Smooth muscle cell (in vitro differentiated cells): ENCODE measurements at regions not wholly inside any gene's neighbourhood (a gene's known extent, or its start where the extent isn't known, plus 50 kb on each side); places are given as distances from the start of the nearest gene placed in this dataset.

Source experiments
- DNase-seq: peaks from one replicate; lab custom pipeline; 2025; ENCODE audit not compliant: unreplicated experiment; lab: John Stamatoyannopoulos, UW
- H2AFZ ChIP-seq: fragments of 200-600 bp; sonication (generic); 2 replicates; pipeline ENCODE4 v1.6.0; 2016; ENCODE audit warnings: antibody characterized with exemption, low read depth, mild to moderate bottlenecking
- H3F3A ChIP-seq: fragments of 200-600 bp; sonication (generic); 2 replicates; pipeline ENCODE4 v1.6.0; 2017; ENCODE audit warnings: antibody characterized with exemption, low read depth
- H3K27ac ChIP-seq: fragments of 200-600 bp; sonication (generic); 2 replicates; pipeline ENCODE4 v1.5.1; 2016; ENCODE audit warnings: low read depth, mild to moderate bottlenecking
- H3K27me3 ChIP-seq: fragments of 200-600 bp; sonication (generic); 2 replicates; pipeline ENCODE4 v1.6.1; 2016; ENCODE audit warnings: low read depth, mild to moderate bottlenecking
- H3K36me3 ChIP-seq: fragments of 200-600 bp; sonication (generic); 2 replicates; pipeline ENCODE4 v1.5.1; 2016; ENCODE audit warnings: low read depth
- H3K4me1 ChIP-seq: fragments of 200-600 bp; sonication (generic); 2 replicates; pipeline ENCODE4 v1.5.1; 2016; ENCODE audit warnings: low read depth
- H3K4me2 ChIP-seq: fragments of 200-600 bp; sonication (generic); 2 replicates; pipeline ENCODE4 v1.6.0; 2016; ENCODE audit warnings: mild to moderate bottlenecking
- H3K4me3 ChIP-seq: fragments of 200-600 bp; sonication (generic); 2 replicates; pipeline ENCODE4 v1.5.1; 2016; ENCODE audit warnings: mild to moderate bottlenecking
- H3K79me2 ChIP-seq: fragments of 200-600 bp; sonication (generic); 2 replicates; pipeline ENCODE4 v1.6.0; 2016; ENCODE audit warnings: low read depth, mild to moderate bottlenecking
- H3K9ac ChIP-seq: fragments of 200-600 bp; sonication (generic); 2 replicates; pipeline ENCODE4 v1.6.0; 2016; ENCODE audit warnings: low read depth
- H3K9me3 ChIP-seq: fragments of 200-600 bp; sonication (generic); replicated peaks from 2 replicates; pipeline ENCODE4 v1.5.1; 2016; ENCODE audit warnings: low read depth
- H4K20me1 ChIP-seq: fragments of 200-600 bp; sonication (generic); 2 replicates; pipeline ENCODE4 v1.6.0; 2016; ENCODE audit warnings: low read depth
- CTCF ChIP-seq: fragments of 200-600 bp; sonication (generic); IDR thresholded peaks from 2 replicates; pipeline ENCODE4 v1.5.1; 2017; ENCODE audit warnings: borderline replicate concordance, mild to moderate bottlenecking, antibody characterized with exemption; ENCODE audit not compliant: insufficient read depth, poor library complexity, severe bottlenecking
- WGBS: methylation state at CpG from one replicate; pipeline ENCODE4 v1.1.7; 2016; ENCODE audit warnings: low lambda C conversion rate; 5-methylcytosine and 5-hydroxymethylcytosine counted together

DNA sequence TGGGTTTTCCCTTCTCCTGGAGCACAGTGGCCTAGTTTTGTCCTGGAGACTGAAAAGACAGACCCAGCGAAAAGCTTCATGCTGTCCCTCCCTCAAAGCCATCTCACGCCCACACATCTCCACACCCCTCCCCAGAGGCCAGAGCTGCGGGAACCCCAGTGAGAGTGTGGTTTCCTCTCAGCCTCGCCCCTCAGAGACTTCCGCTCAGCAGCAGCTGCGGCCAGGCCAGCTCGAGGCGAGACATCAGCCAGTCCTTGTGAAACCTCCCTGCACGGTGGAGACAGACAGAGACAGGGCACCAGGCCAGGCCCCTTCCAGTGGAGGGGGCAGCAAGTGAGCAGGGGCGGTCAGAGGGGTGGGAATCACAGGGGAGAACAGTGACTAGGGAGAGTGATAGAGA, 77.0 kb upstream of the TNRC6C start:
- no peak for TF ChIP-seq CTCF
- Histone ChIP-seq H3K36me3 (no peaks in the 10 kb centered on the region), H3K9ac (no peak overlapping the region), H3F3A (peaks cover 4% of the 10 kb centered on the region), H3K9me3 (no peaks in the 10 kb centered on the region), H2AFZ (no peak overlapping the region), H4K20me1 (no peaks in the 10 kb centered on the region), H3K4me3 (no peak overlapping the region), H3K4me1 (no peaks in the 10 kb centered on the region), H3K27me3 (peaks cover 5% of the 10 kb centered on the region), H3K79me2 (no peaks in the 10 kb centered on the region), H3K4me2 (peak overlapping the region; percentile 9), H3K27ac (peak overlapping the region; percentile 21)
- WGBS, result 10% methylated on average over 10 of the region's 10 CpGs
- DNase-seq, result peak; percentile 41

- no peak for TF ChIP-seq CTCF
- Histone ChIP-seq H3F3A (peaks cover 4% of the 10 kb centered on the region), H3K79me2 (no peaks in the 10 kb centered on the region), H2AFZ (no peak overlapping the region), H4K20me1 (no peaks in the 10 kb centered on the region), H3K4me1 (no peaks in the 10 kb centered on the region), H3K9me3 (no peaks in the 10 kb centered on the region), H3K4me3 (no peak overlapping the region), H3K27ac (peak overlapping the region; percentile 32), H3K36me3 (no peaks in the 10 kb centered on the region), H3K9ac (no peak overlapping the region), H3K4me2 (peak overlapping the region; percentile 9), H3K27me3 (peaks cover 9% of the 10 kb centered on the region)
- WGBS, result 92% methylated on average over 4 of the region's 4 CpGs
- DNase-seq, result no peak
Observed at GRCh38 chr17:77882040-77882439, 76.5 kb upstream of the TNRC6C start.

GRCh38 chr17:77882481-77883212, 75.9 kb upstream of the TNRC6C start:
- H3K9me3 ChIP-seq, result no peaks in the 10 kb centered on the region
- no peaks in the 10 kb centered on the region for H3K79me2 ChIP-seq
- no peak for TF ChIP-seq CTCF
- H4K20me1 ChIP-seq, result no peaks in the 10 kb centered on the region
- peaks cover 4% of the 10 kb centered on the region for H3F3A ChIP-seq
- no peak overlapping the region for H3K9ac ChIP-seq
- H3K27me3 ChIP-seq, result peaks cover 9% of the 10 kb centered on the region
- peaks cover 3% of the 10 kb centered on the region for H3K4me1 ChIP-seq
- H3K36me3 ChIP-seq, result no peaks in the 10 kb centered on the region
- DNase-seq, result peak; percentile 37
- peak overlapping the region; percentile 9 for H3K4me2 ChIP-seq
- H3K27ac ChIP-seq, result peak overlapping the region; percentile 32
- no peak overlapping the region for H2AFZ ChIP-seq
- no peak overlapping the region for H3K4me3 ChIP-seq
- 54% methylated on average over 12 of the region's 12 CpGs for WGBS

DNA sequence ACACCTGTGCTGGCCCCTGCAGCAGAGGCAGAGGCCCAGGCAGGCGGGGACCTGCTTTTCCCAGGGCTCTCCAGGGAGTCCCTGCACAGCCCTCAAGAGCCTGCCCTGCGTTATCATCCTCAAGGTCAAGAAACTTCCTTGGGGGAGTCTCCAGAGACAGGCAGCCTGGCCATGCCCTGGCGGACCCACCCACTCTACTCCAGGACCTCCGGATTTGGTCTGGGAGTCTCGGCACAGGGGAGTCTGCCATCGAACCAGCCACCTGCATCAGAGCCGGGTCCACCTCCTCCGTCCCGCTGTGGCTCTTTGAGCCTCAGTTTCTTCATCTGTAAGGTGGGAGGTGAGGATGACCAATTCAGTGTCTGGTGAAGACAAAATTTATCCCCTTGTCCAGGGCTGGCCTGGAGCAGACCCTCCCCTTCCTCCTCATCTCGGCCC, 75.3 kb upstream of the TNRC6C start:
- peaks cover 9% of the 10 kb centered on the region for H3K27me3 ChIP-seq
- no peak for DNase-seq
- H2AFZ ChIP-seq, result no peak overlapping the region
- 91% methylated on average over 10 of the region's 10 CpGs for whole genome bisulfite sequencing
- no peaks in the 10 kb centered on the region for H4K20me1 ChIP-seq
- H3K4me2 ChIP-seq, result no peak overlapping the region
- no peaks in the 10 kb centered on the region for H3K36me3 ChIP-seq
- H3K4me1 ChIP-seq, result peaks cover 8% of the 10 kb centered on the region
- H3K9ac ChIP-seq, result no peak overlapping the region
- peaks cover 4% of the 10 kb centered on the region for H3F3A ChIP-seq
- H3K79me2 ChIP-seq, result no peaks in the 10 kb centered on the region
- no peak overlapping the region for H3K4me3 ChIP-seq
- TF ChIP-seq CTCF, result no peak
- peak overlapping the region; percentile 32 for H3K27ac ChIP-seq
- H3K9me3 ChIP-seq, result no peaks in the 10 kb centered on the region
